Lower leg skin (tissue), 4 donors: ENCODE measurements at regions not wholly inside any gene's neighbourhood (a gene's known extent, or its start where the extent isn't known, plus 50 kb on each side); places are given as distances from the start of the nearest gene placed in this dataset.

ENCODE experiments used
- DNase-seq, 2 donors: peaks; one replicate each; pipeline ENCODE4 v3.0.0-alpha.2; 2019; ENCODE audit warnings: low spot score in 2 of 2
- H3K4me3 ChIP-seq: fragments of 200-600 bp; sonication (generic); 2 replicates; pipeline ENCODE4 v1.5.1; 2017; ENCODE audit warnings: mild to moderate bottlenecking, low read depth; ENCODE audit not compliant: poor library complexity, severe bottlenecking
- POLR2A ChIP-seq, 2 donors: fragments of 450-650 bp; IDR thresholded peaks; one replicate each; pipeline ENCODE4 v1.6.1; 2016 to 2017; ENCODE audit warnings: antibody characterized with exemption in 2 of 2, mild to moderate bottlenecking in 1 of 2, moderate library complexity in 1 of 2
- WGBS, 2 donors: methylation state at CpG; one replicate each; pipeline ENCODE4 v1.1.5; 2018; 5-methylcytosine and 5-hydroxymethylcytosine counted together
- intact Hi-C: fragments of 100-400 bp; cut with DNase I; formaldehyde crosslinking; loops from one replicate; pipeline ENCODE4 v1.15.0; 2023; ENCODE audit warnings: low total_unique reads
- TF ChIP-seq, protein P1 (sequence below), 3 donors: fragments of 450-650 bp; IDR thresholded peaks; one replicate each; pipeline ENCODE4 v1.5.1; 2016; ENCODE audit warnings: antibody characterized with exemption in 3 of 3, mild to moderate bottlenecking in 3 of 3, moderate library complexity in 2 of 3

DNA sequence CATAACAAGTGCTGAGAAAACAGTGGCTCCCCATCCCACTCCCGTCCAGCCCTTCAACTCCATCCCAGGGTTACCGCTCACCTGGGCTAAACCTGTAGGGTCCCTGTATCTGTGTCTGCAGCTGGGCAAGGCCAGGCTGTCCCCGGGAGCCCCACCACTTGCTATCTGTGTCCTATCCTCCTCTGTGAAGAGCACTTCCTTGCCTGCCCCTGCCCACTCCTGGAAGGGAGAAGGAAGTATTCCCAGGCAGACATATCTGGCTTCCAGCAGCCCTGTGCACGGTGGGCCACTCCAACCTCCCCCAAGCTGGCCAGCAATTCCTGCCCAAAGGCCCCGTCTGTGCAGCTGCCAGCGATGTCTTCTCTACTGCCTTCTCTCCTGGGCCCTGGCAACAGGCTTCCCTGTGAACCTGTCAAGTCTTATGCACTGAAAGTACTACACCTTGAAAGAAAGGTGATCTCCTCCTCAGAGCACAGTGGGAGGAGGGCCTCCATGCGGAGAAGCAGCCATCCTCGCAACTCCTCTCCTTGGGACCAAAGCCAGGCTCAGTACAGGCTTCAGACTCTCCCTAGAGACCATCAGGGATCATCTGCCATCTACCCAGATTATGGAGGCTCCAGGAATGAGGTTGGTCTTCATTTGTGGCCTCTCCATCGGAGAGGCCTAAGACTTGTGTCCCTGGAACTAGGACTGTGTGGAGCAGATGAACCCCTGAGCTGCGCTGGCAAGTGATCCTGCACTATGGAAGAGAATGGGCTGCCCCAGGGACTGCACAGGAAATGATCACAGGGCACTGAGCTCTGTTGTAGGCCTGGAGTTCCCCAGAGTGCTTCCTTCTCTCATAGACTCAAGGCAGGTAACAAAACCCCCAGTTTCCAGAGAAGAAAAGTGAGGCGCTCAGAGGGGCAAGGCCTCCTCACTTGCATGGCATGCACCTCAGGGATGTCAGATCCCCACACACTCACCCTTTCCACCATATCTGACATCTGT lies 663.6 kb downstream of the BCL11B start:
- intact Hi-C loops: no loop called here
- H3K4me3 ChIP-seq: no peak overlapping the region
- no peak for DNase-seq
- 90% methylated on average over 11 of the region's 11 CpGs for WGBS, 2 donors
- TF ChIP-seq, protein P1, sequence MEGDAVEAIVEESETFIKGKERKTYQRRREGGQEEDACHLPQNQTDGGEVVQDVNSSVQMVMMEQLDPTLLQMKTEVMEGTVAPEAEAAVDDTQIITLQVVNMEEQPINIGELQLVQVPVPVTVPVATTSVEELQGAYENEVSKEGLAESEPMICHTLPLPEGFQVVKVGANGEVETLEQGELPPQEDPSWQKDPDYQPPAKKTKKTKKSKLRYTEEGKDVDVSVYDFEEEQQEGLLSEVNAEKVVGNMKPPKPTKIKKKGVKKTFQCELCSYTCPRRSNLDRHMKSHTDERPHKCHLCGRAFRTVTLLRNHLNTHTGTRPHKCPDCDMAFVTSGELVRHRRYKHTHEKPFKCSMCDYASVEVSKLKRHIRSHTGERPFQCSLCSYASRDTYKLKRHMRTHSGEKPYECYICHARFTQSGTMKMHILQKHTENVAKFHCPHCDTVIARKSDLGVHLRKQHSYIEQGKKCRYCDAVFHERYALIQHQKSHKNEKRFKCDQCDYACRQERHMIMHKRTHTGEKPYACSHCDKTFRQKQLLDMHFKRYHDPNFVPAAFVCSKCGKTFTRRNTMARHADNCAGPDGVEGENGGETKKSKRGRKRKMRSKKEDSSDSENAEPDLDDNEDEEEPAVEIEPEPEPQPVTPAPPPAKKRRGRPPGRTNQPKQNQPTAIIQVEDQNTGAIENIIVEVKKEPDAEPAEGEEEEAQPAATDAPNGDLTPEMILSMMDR (IDR thresholded peaks at IDR 0.05): no peak
- TF ChIP-seq POLR2A (IDR thresholded peaks at IDR 0.05): no peak

DNA sequence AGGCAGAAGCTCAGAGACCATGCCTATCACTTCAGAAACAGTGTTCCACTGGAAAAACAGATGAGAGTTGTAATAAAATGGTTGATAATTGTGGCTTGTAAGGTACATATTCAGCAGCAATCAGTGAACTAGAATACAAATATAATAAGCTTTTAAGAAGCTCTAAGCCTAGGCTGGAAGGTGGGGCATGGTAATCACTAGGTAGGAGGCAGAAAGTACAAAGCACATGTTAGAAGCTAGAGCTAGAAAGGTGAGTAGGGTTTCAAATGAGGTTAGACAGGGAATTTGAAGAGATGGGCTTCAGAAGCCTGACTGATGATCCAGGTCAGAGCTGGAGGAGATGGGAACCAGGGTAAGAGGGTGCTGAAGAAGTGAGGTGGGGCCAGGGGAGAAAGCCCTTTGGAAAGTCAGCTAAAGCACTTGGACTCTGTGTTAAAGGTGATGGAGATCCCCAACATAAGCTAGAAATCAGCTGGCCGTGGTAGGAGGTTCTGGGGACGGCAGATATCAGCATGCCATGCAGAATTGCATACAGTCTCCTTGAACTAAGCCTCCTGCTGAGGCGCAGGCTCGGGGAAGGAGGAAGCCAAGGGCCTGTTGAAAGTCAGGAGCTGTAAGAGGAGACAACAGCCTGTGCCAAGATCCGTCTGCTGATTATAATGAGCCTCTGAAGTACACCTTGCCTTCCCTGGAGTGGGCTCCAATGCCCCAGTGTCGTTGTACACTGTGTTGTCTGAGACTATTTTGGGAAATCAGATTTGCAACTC lies 659.4 kb downstream of the BCL11B start:
- 80 to 82% methylated on average over 6 of the region's 6 CpGs for WGBS, 2 donors
- DNase-seq: no peak
- H3K4me3 ChIP-seq: no peak overlapping the region
- TF ChIP-seq, protein P1 (IDR thresholded peaks at IDR 0.05): no peak
- no peak for TF ChIP-seq POLR2A (IDR thresholded peaks at IDR 0.05)
- intact Hi-C loops: no loop called here

DNA sequence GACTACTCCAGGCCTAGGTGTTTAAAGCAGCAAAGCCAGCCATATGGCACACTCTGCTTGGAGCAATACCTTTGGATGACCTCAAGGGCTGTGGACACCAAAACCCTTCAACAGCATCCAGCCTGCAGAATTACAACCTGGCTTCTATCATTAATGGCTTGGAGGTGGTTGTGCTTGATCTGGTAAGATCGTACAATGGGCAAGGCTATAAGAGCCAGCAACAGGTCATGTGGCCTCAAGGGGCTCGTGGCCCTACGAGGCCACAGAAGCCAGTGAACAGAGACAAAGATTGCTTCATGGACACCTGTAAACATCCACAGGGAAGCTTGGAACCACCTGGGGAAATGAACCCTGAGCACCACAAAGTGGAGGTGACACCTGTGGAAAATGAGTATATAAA lies 657.3 kb downstream of the BCL11B start:
- no peak overlapping the region for H3K4me3 ChIP-seq
- WGBS, 2 donors: 96 to 100% methylated on average over 3 of the region's 3 CpGs
- intact Hi-C loops: no loop called here
- TF ChIP-seq POLR2A (IDR thresholded peaks at IDR 0.05): no peak
- TF ChIP-seq, protein P1 (IDR thresholded peaks at IDR 0.05): no peak
- no peak for DNase-seq

DNA sequence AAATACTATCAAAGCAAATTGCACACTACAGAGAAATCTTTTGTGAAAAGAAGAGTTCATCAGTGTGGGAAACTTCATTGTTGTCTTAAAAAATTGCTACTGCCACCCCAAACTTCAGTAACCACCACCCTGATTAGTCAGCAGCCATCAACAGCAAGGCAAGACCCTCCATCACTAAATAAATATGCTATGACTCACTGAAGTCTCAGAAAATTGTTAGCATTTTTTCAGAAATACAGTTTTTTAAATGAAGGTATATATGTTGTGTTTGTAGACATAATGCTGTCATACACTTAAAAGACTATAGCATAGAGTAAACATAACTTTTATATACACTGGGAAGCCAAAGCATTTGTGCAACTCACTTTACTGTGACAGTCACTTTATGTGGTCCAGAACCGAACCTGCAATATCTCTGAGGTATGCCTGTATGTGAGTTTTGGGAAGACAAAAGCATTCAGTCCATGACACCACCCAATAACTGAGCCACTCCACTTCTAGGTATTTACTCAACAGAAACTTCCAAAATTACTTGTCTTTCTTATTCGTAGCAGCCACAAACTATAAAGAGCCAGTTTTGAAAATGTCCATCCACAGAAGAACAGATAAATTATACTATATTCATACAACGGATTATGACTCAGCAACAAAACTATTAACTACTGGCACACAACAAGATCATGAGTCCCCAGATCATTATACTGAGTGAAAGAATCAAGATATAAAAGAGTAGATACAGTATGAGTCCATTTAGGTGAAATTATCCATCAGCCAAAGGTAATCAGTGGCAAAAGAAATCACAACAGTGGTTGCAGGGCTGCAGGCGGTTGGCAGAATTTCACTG lies 649.6 kb downstream of the BCL11B start:
- no peak overlapping the region for H3K4me3 ChIP-seq
- TF ChIP-seq POLR2A (IDR thresholded peaks at IDR 0.05): no peak
- TF ChIP-seq, protein P1 (IDR thresholded peaks at IDR 0.05): no peak
- intact Hi-C loops: no loop called here
- 67 to 75% methylated on average over 4 of the region's 4 CpGs for WGBS, 2 donors
- DNase-seq: no peak

DNA sequence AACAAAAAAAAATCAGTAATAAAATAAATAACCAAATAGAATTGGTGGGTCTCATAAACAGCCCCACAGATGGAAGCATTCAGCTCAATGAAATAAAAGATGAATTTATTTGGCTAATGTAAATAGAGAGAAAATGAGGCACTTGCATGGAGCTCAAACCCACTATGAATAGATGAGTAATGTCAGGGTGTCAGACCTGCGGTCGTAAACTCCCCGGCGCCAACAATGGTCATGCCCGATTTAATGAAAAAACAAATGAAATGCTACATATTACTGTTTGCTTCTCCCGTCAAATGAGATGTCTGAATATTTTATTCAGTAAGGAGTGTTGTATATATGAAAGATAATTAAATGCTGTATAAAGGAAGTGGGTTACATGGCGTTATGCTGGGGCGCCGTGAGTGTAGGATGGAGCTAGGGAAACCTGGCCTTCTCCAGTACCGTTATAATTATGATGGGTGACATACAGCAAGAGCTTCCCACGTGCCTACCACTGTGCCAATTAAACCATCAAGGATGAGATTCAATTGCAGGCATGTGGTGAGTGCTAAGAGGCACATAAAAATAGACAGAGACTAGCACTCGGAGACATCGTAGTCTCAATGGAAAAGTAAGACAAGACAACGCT lies 648.1 kb downstream of the BCL11B start:
- intact Hi-C loops: no loop called here
- no peak for DNase-seq

More for the DNA sequence above, 648.1 kb downstream of the BCL11B start:
- TF ChIP-seq POLR2A (IDR thresholded peaks at IDR 0.05): no peak
- TF ChIP-seq, protein P1 (IDR thresholded peaks at IDR 0.05): no peak
- no peak overlapping the region for H3K4me3 ChIP-seq
- WGBS, 2 donors: 87 to 88% methylated on average over 14 of the region's 14 CpGs
